ENCODE measurements at regions not wholly inside any gene's neighbourhood (a gene's known extent, or its start where the extent isn't known, plus 50 kb on each side); places are given as distances from the start of the nearest gene placed in this dataset.

DNA sequence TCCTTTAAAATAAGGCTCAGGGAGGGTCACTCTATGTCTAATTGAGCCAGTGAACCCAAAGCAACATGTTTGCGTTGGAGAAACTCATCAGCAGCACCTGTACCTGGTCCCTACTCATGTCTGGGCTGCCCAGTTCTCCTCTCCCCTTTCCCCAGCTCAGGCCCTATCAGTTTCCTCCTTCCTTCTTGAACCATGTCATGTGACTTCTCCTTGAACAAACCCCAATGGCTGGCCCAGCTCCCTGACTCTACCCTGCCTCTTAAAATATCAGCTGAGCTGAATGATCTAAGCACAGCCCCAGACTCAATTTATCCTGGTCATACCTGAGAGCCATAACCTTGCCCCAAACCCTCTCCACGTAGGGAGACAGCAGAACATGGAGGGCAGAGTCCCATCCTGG, 290.9 kb downstream of the LPIN1 start:
- DNase-seq (ENCODE audit: low spot score) = no peak
- CTCF ChIA-PET (ENCODE audit: unreplicated experiment) = interaction anchor here (6.9 kb wide), 1 partner anchor 9 kb away, joined by 94 read pairs; no protein-coding TSS in a partner anchor
- POLR2A ChIA-PET = interaction anchor here (2.5 to 10.1 kb wide), 2 partner anchors 9 to 17 kb away, joined by 9 to 256 read pairs; no protein-coding TSS in a partner anchor
- Histone ChIP-seq H3K4me3 (ENCODE audit: low read depth, low read length, poor library complexity, severe bottlenecking) (no peak overlapping the region), H3K4me1 (ENCODE audit: insufficient read depth, low read length, poor library complexity, severe bottlenecking) (peaks cover 60% of the 10 kb centered on the region), H3K36me3 (ENCODE audit: insufficient read depth, low read length) (no peaks in the 10 kb centered on the region; the same call in 1 of the 2 replicates), H3K4me2 (ENCODE audit: low read length) (no peak overlapping the region), H4K20me1 (ENCODE audit: insufficient read depth, low read length) (no peaks in the 10 kb centered on the region), H3K9me3 (ENCODE audit: low read length) (peaks cover 17% of the 10 kb centered on the region; the same call in 1 of the 2 replicates), H3K79me2 (ENCODE audit: insufficient read depth, low read depth, low read length) (no peaks in the 10 kb centered on the region), H3K27ac (ENCODE audit: low read depth, low read length, poor library complexity, severe bottlenecking) (no peak overlapping the region), H2AFZ (ENCODE audit: low read length) (peak overlapping the region; percentile 59; the same call in 1 of the 2 replicates), H3K9me2 (ENCODE audit: insufficient read depth, low read length) (no peaks in the 10 kb centered on the region)
- intact Hi-C loops (cut with micrococcal nuclease; ENCODE audit: unreplicated experiment) = no loop called here
- TF ChIP-seq, protein P1, sequence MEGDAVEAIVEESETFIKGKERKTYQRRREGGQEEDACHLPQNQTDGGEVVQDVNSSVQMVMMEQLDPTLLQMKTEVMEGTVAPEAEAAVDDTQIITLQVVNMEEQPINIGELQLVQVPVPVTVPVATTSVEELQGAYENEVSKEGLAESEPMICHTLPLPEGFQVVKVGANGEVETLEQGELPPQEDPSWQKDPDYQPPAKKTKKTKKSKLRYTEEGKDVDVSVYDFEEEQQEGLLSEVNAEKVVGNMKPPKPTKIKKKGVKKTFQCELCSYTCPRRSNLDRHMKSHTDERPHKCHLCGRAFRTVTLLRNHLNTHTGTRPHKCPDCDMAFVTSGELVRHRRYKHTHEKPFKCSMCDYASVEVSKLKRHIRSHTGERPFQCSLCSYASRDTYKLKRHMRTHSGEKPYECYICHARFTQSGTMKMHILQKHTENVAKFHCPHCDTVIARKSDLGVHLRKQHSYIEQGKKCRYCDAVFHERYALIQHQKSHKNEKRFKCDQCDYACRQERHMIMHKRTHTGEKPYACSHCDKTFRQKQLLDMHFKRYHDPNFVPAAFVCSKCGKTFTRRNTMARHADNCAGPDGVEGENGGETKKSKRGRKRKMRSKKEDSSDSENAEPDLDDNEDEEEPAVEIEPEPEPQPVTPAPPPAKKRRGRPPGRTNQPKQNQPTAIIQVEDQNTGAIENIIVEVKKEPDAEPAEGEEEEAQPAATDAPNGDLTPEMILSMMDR (conservative IDR thresholded peaks at IDR 0.05; ENCODE audit: low read length) = no peak
- no peak for TF ChIP-seq EZH2phosphoT487 (IDR thresholded peaks at IDR 0.05; ENCODE audit: borderline replicate concordance, low read depth, low read length)
- no TSS peak for BruUV-seq (replicated peaks)

DNA sequence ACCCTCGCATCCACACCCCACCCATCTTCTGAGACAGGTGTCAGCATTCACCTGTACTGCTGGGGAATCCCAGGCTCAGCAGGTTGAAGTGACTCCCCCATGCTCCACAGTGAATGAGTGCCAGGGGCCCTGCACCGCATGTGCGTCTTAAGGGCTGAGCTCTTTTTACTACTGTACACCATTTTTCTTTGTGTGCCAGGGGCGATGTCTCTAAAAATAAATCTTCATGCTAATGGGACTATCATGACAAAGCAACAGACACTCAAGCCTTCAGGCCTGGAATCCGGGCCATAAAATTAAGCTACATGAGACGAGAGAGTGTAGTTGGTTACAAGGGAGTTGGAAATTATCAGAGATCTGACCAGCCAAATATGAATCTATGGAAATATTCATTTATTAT, 294.8 kb downstream of the LPIN1 start:
- Histone ChIP-seq H3K79me2 (ENCODE audit: insufficient read depth, low read depth, low read length) (no peaks in the 10 kb centered on the region), H3K9me2 (ENCODE audit: insufficient read depth, low read length) (no peaks in the 10 kb centered on the region), H3K4me2 (ENCODE audit: low read length) (no peak overlapping the region), H3K36me3 (ENCODE audit: insufficient read depth, low read length) (no peaks in the 10 kb centered on the region; the same call in 1 of the 2 replicates), H4K20me1 (ENCODE audit: insufficient read depth, low read length) (no peaks in the 10 kb centered on the region), H3K9me3 (ENCODE audit: low read length) (peaks cover 5% of the 10 kb centered on the region; the same call in 1 of the 2 replicates), H3K4me3 (ENCODE audit: low read depth, low read length, poor library complexity, severe bottlenecking) (no peak overlapping the region), H3K27ac (ENCODE audit: low read depth, low read length, poor library complexity, severe bottlenecking) (no peak overlapping the region), H2AFZ (ENCODE audit: low read length) (no peak overlapping the region), H3K4me1 (ENCODE audit: insufficient read depth, low read length, poor library complexity, severe bottlenecking) (peaks cover 62% of the 10 kb centered on the region)
- intact Hi-C loops (cut with micrococcal nuclease; ENCODE audit: unreplicated experiment) = no loop called here
- POLR2A ChIA-PET = interaction anchor here (0.9 to 1.6 kb wide), 3 partner anchors 9 to 14 kb away, joined by 3 to 6 read pairs (median 3); no protein-coding TSS in a partner anchor
- BruUV-seq (replicated peaks) = no TSS peak
- TF ChIP-seq, protein P1 (conservative IDR thresholded peaks at IDR 0.05; ENCODE audit: low read length) = no peak
- TF ChIP-seq EZH2phosphoT487 (IDR thresholded peaks at IDR 0.05; ENCODE audit: borderline replicate concordance, low read depth, low read length) = no peak
- CTCF ChIA-PET (ENCODE audit: unreplicated experiment) = no interaction called here
- DNase-seq (ENCODE audit: low spot score) = no peak

DNA sequence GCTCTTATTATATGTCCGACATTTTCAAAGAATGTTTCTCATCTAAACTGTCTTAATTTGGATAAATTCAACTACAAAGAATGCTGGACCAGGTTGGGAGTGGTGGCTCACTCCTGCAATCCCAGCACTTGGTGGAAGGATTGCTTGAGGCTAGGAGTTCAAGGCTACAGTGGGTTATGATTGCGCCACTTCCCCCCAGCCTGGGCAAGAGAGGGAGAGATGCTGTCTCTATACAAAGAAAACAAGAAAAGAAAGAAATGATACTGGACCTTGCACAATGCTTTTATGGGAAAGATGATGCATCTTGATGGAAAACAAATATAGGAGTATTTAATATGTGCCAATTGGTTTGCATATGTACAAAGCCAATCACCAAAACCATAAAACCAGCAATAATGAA, 296.7 kb downstream of the LPIN1 start:
- Histone ChIP-seq H2AFZ (ENCODE audit: low read length) (no peak overlapping the region), H4K20me1 (ENCODE audit: insufficient read depth, low read length) (no peaks in the 10 kb centered on the region), H3K9me3 (ENCODE audit: low read length) (0 out of 2 replicates have a peak, but pooled peaks cover 5% of the 10 kb centered on the region), H3K27ac (ENCODE audit: low read depth, low read length, poor library complexity, severe bottlenecking) (peak overlapping the region; percentile 7), H3K4me2 (ENCODE audit: low read length) (no peak overlapping the region), H3K36me3 (ENCODE audit: insufficient read depth, low read length) (no peaks in the 10 kb centered on the region; the same call in 1 of the 2 replicates), H3K4me1 (ENCODE audit: insufficient read depth, low read length, poor library complexity, severe bottlenecking) (peaks cover 67% of the 10 kb centered on the region), H3K9me2 (ENCODE audit: insufficient read depth, low read length) (no peaks in the 10 kb centered on the region), H3K79me2 (ENCODE audit: insufficient read depth, low read depth, low read length) (no peaks in the 10 kb centered on the region), H3K4me3 (ENCODE audit: low read depth, low read length, poor library complexity, severe bottlenecking) (no peak overlapping the region)
- no peak for DNase-seq (ENCODE audit: low spot score)
- intact Hi-C loops (cut with micrococcal nuclease; ENCODE audit: unreplicated experiment) = no loop called here
- TF ChIP-seq EZH2phosphoT487 (IDR thresholded peaks at IDR 0.05; ENCODE audit: borderline replicate concordance, low read depth, low read length) = no peak
- TF ChIP-seq, protein P1 (conservative IDR thresholded peaks at IDR 0.05; ENCODE audit: low read length) = no peak
- POLR2A ChIA-PET = interaction anchor here (0.6 to 9.1 kb wide), 8 partner anchors 9 to 81 kb away, joined by 3 to 256 read pairs (median 5); no protein-coding TSS in a partner anchor
- CTCF ChIA-PET (ENCODE audit: unreplicated experiment) = interaction anchor here (1.0 to 7.8 kb wide), 2 partner anchors 9 to 42 kb away, joined by 4 to 94 read pairs; no protein-coding TSS in a partner anchor
- BruUV-seq (replicated peaks) = no TSS peak
